Mesenchymal stem cell (in vitro differentiated cells and primary cell): ENCODE measurements at regions not wholly inside any gene's neighbourhood (a gene's known extent, or its start where the extent isn't known, plus 50 kb on each side); places are given as distances from the start of the nearest gene placed in this dataset.

Source experiments
- DNase-seq: peaks from one replicate; pipeline ENCODE4 v3.0.0-alpha.2; 2013
- H2AFZ ChIP-seq: one replicate; pipeline ENCODE4 v1.6.1; 2013; ENCODE audit warnings: low read depth, mild to moderate bottlenecking, control low read depth, inconsistent platforms, low read length, moderate library complexity
- H2AK5ac ChIP-seq: 2 replicates; pipeline ENCODE4 v1.6.1; 2013; ENCODE audit warnings: low read length, moderate library complexity, mild to moderate bottlenecking, inconsistent platforms; ENCODE audit not compliant: severe bottlenecking
- H2BK120ac ChIP-seq: one replicate; pipeline ENCODE4 v1.6.1; 2013; ENCODE audit warnings: low read depth, mild to moderate bottlenecking, inconsistent platforms, low read length, moderate library complexity
- H2BK12ac ChIP-seq, 2 experiments: one replicate each; pipeline ENCODE4 v1.6.1; 2013; ENCODE audit warnings: inconsistent platforms in 2 of 2, low read length in 2 of 2, mild to moderate bottlenecking in 2 of 2, moderate library complexity in 2 of 2, control low read depth in 1 of 2
- H2BK15ac ChIP-seq: one replicate; pipeline ENCODE4 v1.6.1; 2013; ENCODE audit warnings: mild to moderate bottlenecking, low read depth, inconsistent platforms; ENCODE audit not compliant: poor library complexity, severe bottlenecking
- H2BK5ac ChIP-seq: 2 replicates; pipeline ENCODE4 v1.6.1; 2013; ENCODE audit warnings: low read depth, mild to moderate bottlenecking, low read length, control low read depth, inconsistent platforms; ENCODE audit not compliant: poor library complexity, severe bottlenecking
- H3K14ac ChIP-seq, 2 experiments: one replicate each; pipeline ENCODE4 v1.6.1; 2013; ENCODE audit warnings: inconsistent platforms in 2 of 2, low read length in 2 of 2, control low read depth in 1 of 2, mild to moderate bottlenecking in 1 of 2, moderate library complexity in 1 of 2
- H3K18ac ChIP-seq, 2 experiments: one replicate each; pipeline ENCODE4 v1.6.1; 2013; ENCODE audit warnings: inconsistent platforms in 2 of 2, low read length in 2 of 2, control low read depth in 1 of 2, low read depth in 1 of 2, mild to moderate bottlenecking in 1 of 2
- H3K23ac ChIP-seq, 2 experiments: one replicate each; pipeline ENCODE4 v1.6.1; 2013; ENCODE audit warnings: inconsistent platforms in 2 of 2, low read length in 2 of 2, mild to moderate bottlenecking in 2 of 2, moderate library complexity in 2 of 2, control low read depth in 1 of 2
- H3K27ac ChIP-seq: 2 replicates; pipeline ENCODE4 v1.5.1; 2013; ENCODE audit warnings: mild to moderate bottlenecking, moderate library complexity, low read length, control low read depth, inconsistent platforms; ENCODE audit not compliant: poor library complexity, severe bottlenecking
- H3K27me3 ChIP-seq, 2 experiments: 2 replicates each; pipeline versions ENCODE4 v1.6.1 to v1.7.0; 2013; ENCODE audit warnings: low read length in 2 of 2, mild to moderate bottlenecking in 2 of 2, moderate library complexity in 2 of 2, control low read depth in 1 of 2, inconsistent platforms in 1 of 2; ENCODE audit not compliant: control insufficient read depth in 1 of 2, insufficient read depth in 1 of 2
- H3K36me3 ChIP-seq, 2 experiments: 2 replicates each; pipeline versions ENCODE4 v1.6.1 to v1.7.0; 2013; ENCODE audit warnings: low read length in 2 of 2, control low read depth in 1 of 2, inconsistent platforms in 1 of 2, low read depth in 1 of 2, mild to moderate bottlenecking in 1 of 2; ENCODE audit not compliant: insufficient read depth in 2 of 2, control insufficient read depth in 1 of 2
- H3K4ac ChIP-seq, 2 experiments: one replicate each; pipeline ENCODE4 v1.6.1; 2013; ENCODE audit warnings: inconsistent platforms in 2 of 2, low read length in 2 of 2, mild to moderate bottlenecking in 2 of 2, moderate library complexity in 2 of 2, control low read depth in 1 of 2, low read depth in 1 of 2
- H3K4me1 ChIP-seq: 2 replicates; pipeline ENCODE4 v1.6.1; 2013; ENCODE audit warnings: low read depth, low read length, control low read depth; ENCODE audit not compliant: control insufficient read depth, insufficient read depth
- H3K4me2 ChIP-seq: 2 replicates; pipeline ENCODE4 v1.6.1; 2013; ENCODE audit warnings: low read length, mild to moderate bottlenecking, inconsistent platforms; ENCODE audit not compliant: poor library complexity, severe bottlenecking
- H3K4me3 ChIP-seq, 2 experiments: 2 replicates each; pipeline versions ENCODE4 v1.5.1 to v1.7.0; 2013; ENCODE audit warnings: low read length in 2 of 2, mild to moderate bottlenecking in 2 of 2, control low read depth in 1 of 2, low read depth in 1 of 2; ENCODE audit not compliant: insufficient read depth in 1 of 2
- H3K79me1 ChIP-seq: replicated peaks from 2 replicates; pipeline ENCODE4 v1.6.1; 2013; ENCODE audit warnings: mild to moderate bottlenecking, control low read depth, low read length, inconsistent platforms; ENCODE audit not compliant: poor library complexity, severe bottlenecking
- H3K9ac ChIP-seq: 2 replicates; pipeline ENCODE4 v1.7.0; 2013; ENCODE audit warnings: mild to moderate bottlenecking, low read length, moderate library complexity
- H3K9me3 ChIP-seq: 2 replicates; pipeline ENCODE4 v1.7.0; 2013; ENCODE audit warnings: mild to moderate bottlenecking, low read length; ENCODE audit not compliant: control insufficient read depth
- H4K8ac ChIP-seq: one replicate; pipeline ENCODE4 v1.6.1; 2013; ENCODE audit warnings: inconsistent platforms, mild to moderate bottlenecking, low read length, moderate library complexity
- H4K91ac ChIP-seq: one replicate; pipeline ENCODE4 v1.6.1; 2013; ENCODE audit warnings: mild to moderate bottlenecking, low read length, inconsistent platforms
- WGBS: methylation state at CpG from one replicate; pipeline ENCODE4 v1.1.7; 2013; ENCODE audit warnings: mixed read lengths; 5-methylcytosine and 5-hydroxymethylcytosine counted together

DNA sequence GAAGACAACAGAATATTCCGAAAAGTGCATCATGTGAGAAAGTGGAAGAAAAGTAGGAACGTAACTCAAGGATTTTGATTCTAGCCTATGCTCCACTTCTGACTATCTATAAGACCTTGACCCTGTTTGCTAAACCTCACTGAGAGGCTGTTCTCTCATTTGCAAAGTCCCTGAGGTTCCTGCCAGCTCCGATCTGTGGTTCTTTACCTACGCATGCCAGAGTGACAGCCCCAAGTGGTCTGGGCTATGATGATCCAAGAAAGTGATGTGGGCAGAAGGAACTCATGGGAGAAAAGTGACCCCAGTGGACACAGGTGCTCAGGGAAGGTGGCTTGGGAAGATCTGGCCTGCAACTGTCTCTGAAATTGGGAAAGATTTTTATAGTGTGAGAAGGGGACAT, 301.1 kb upstream of the CDH11 start:
- H3K4me3 ChIP-seq, result no peak overlapping the region
- H3K14ac ChIP-seq, result peak overlapping the region in 1 of 2 experiments; percentile 22
- DNase-seq, result no peak
- no peak overlapping the region for H3K18ac ChIP-seq
- H3K36me3 ChIP-seq, result no peaks in the 10 kb centered on the region
- no peak overlapping the region for H4K91ac ChIP-seq
- H3K79me1 ChIP-seq, result no peaks in the 10 kb centered on the region
- no peak overlapping the region for H3K9ac ChIP-seq
- H3K4me2 ChIP-seq, result no peak overlapping the region
- no peaks in the 10 kb centered on the region for H3K4me1 ChIP-seq
- H2AK5ac ChIP-seq, result no peak overlapping the region
- no peak overlapping the region for H2BK15ac ChIP-seq
- H3K23ac ChIP-seq, result no peak overlapping the region
- H3K27ac ChIP-seq, result no peak overlapping the region
- H4K8ac ChIP-seq, result no peak overlapping the region
- no peak overlapping the region for H3K4ac ChIP-seq
- H2BK120ac ChIP-seq, result no peak overlapping the region
- H2BK12ac ChIP-seq, result no peak overlapping the region
- over 99% methylated on average over 4 of the region's 4 CpGs for WGBS
- H3K27me3 ChIP-seq, result no peaks in the 10 kb centered on the region
- H2AFZ ChIP-seq, result no peak overlapping the region
- peaks cover 5% of the 10 kb centered on the region for H3K9me3 ChIP-seq
- no peak overlapping the region for H2BK5ac ChIP-seq

DNA sequence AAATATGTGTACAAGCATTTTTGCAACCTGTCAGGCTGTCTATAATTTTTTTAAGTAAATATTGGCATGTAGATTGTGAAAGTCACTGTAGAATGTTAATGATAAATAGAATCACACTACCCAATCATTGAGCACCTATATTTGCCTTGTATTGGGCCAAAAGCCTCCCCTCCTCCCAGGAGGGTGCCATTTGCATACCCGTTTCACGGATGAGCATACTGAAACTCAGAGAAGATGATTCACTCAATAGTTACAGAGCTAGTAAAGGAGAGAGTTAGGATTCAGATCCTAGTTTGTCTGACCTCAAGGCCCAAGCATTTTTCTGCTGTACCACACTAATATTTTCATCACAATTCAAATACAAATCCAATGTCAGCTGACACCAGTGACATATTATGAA, 299.7 kb upstream of the CDH11 start:
- H3K4me2 ChIP-seq, result no peak overlapping the region
- no peak overlapping the region for H3K18ac ChIP-seq
- no peak overlapping the region for H2BK15ac ChIP-seq
- WGBS, result 88% methylated on average over 2 of the region's 2 CpGs
- no peak overlapping the region for H3K14ac ChIP-seq
- peaks cover 5% of the 10 kb centered on the region for H3K9me3 ChIP-seq
- H3K4ac ChIP-seq, result no peak overlapping the region
- H4K8ac ChIP-seq, result no peak overlapping the region
- H2BK5ac ChIP-seq, result no peak overlapping the region
- no peaks in the 10 kb centered on the region for H3K36me3 ChIP-seq
- H2BK120ac ChIP-seq, result no peak overlapping the region
- no peaks in the 10 kb centered on the region for H3K27me3 ChIP-seq
- no peak overlapping the region for H2AFZ ChIP-seq
- no peak overlapping the region for H4K91ac ChIP-seq
- DNase-seq, result no peak
- H3K4me3 ChIP-seq, result no peak overlapping the region
- H3K79me1 ChIP-seq, result no peaks in the 10 kb centered on the region
- H2BK12ac ChIP-seq, result no peak overlapping the region
- no peak overlapping the region for H3K9ac ChIP-seq
- H3K4me1 ChIP-seq, result no peaks in the 10 kb centered on the region
- no peak overlapping the region for H2AK5ac ChIP-seq
- H3K27ac ChIP-seq, result no peak overlapping the region
- H3K23ac ChIP-seq, result no peak overlapping the region

DNA sequence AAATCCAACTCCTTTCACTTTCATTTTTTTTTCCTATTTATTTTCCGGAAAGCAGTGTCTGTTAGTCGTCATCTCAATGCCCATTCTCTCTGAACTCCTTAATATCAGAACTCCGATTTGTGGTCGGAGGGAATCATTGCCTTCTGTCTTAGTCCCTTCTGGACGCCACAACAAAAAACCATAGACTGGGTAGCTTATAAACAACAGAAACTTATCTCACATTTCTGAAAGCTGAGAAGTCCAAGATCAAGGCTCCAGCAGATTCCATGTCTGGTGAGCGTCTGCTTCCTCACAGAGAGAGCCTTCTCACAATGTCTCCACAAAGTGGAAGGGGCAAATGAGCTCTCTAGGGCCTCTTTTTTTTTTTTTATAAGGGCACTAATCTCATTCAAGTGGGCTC, 296.6 kb upstream of the CDH11 start:
- Histone ChIP-seq H2BK12ac (no peak overlapping the region), H3K4me3 (peak overlapping the region in 1 of 2 experiments; percentile 5), H3K27me3 (no peaks in the 10 kb centered on the region), H2AK5ac (no peak overlapping the region), H3K14ac (no peak overlapping the region), H4K91ac (no peak overlapping the region), H2BK120ac (no peak overlapping the region), H3K79me1 (no peaks in the 10 kb centered on the region), H3K23ac (no peak overlapping the region), H2BK5ac (no peak overlapping the region), H3K36me3 (no peaks in the 10 kb centered on the region), H3K4me2 (no peak overlapping the region), H3K4ac (no peak overlapping the region), H2BK15ac (no peak overlapping the region), H2AFZ (no peak overlapping the region), H3K9ac (no peak overlapping the region), H4K8ac (no peak overlapping the region), H3K18ac (no peak overlapping the region), H3K27ac (no peak overlapping the region), H3K9me3 (peaks cover 5% of the 10 kb centered on the region), H3K4me1 (no peaks in the 10 kb centered on the region)
- DNase-seq, result peak; percentile 50
- WGBS, result 47% methylated on average over 6 of the region's 6 CpGs

DNA sequence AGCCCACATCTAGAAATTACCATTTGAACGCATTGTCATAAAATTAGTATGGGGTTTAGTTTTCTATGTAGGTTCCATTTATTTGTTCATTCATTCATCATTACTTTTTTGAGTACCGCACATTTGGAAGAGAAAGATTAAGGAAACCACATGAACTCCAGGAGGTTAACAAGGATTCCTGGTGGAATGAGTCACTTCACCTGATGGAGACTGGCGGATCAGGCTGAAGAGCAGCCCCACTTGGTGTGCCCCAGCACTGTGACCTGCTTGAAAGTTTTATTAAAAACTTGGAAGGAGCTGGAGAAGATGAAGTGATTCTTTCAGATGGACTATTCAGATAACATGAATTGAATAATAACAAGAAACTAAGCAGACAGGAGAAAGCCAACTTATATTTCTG, 293.6 kb upstream of the CDH11 start:
- Histone ChIP-seq H3K36me3 (no peaks in the 10 kb centered on the region), H3K9ac (no peak overlapping the region), H3K23ac (no peak overlapping the region), H3K27ac (no peak overlapping the region), H3K4me3 (no peak overlapping the region), H3K9me3 (peaks cover 5% of the 10 kb centered on the region), H2AK5ac (no peak overlapping the region), H2AFZ (no peak overlapping the region), H2BK120ac (no peak overlapping the region), H3K4ac (no peak overlapping the region), H3K14ac (no peak overlapping the region), H4K91ac (no peak overlapping the region), H3K79me1 (no peaks in the 10 kb centered on the region), H2BK15ac (no peak overlapping the region), H4K8ac (no peak overlapping the region), H3K4me1 (no peaks in the 10 kb centered on the region), H2BK5ac (no peak overlapping the region), H2BK12ac (no peak overlapping the region), H3K4me2 (no peak overlapping the region), H3K18ac (no peak overlapping the region), H3K27me3 (no peaks in the 10 kb centered on the region)
- DNase-seq, result peak; percentile 33
- 13% methylated on average over 2 of the region's 3 CpGs for WGBS
